Fibroblast of lung (primary cell): ENCODE measurements at regions not wholly inside any gene's neighbourhood (a gene's known extent, or its start where the extent isn't known, plus 50 kb on each side); places are given as distances from the start of the nearest gene placed in this dataset.

Source experiments
- DNase-seq, 2 donors: peaks; one replicate each; pipeline versions ENCODE4 v3.0.0 to v3.0.0-alpha.2; 2010; ENCODE audit warnings: low read depth in 2 of 2
- H2AFZ ChIP-seq: 2 replicates; pipeline ENCODE4 v1.5.1; 2012; ENCODE audit warnings: low read length, control low read depth, inconsistent platforms
- H3K27ac ChIP-seq: 2 replicates; pipeline ENCODE4 v1.5.1; 2011; ENCODE audit warnings: low read length, control low read depth; ENCODE audit not compliant: insufficient read depth
- H3K27me3 ChIP-seq: 2 replicates; pipeline ENCODE4 v1.5.1; 2011; ENCODE audit warnings: mild to moderate bottlenecking, low read length; ENCODE audit not compliant: control insufficient read depth, insufficient read depth
- H3K36me3 ChIP-seq: 2 replicates; pipeline ENCODE4 v1.5.1; 2011; ENCODE audit warnings: low read length; ENCODE audit not compliant: control insufficient read depth, insufficient read depth
- H3K4me1 ChIP-seq: 2 replicates; pipeline ENCODE4 v1.5.1; 2011; ENCODE audit warnings: low read length; ENCODE audit not compliant: control insufficient read depth, insufficient read depth; ENCODE audit errors: extremely low read depth
- H3K4me2 ChIP-seq: 2 replicates; pipeline ENCODE4 v1.5.1; 2011; ENCODE audit warnings: low read length, control low read depth; ENCODE audit not compliant: insufficient read depth; ENCODE audit errors: extremely low read depth
- H3K4me3 ChIP-seq, 4 experiments: fragments of 200-600 bp in 1 of 4; sonication (generic) in 1 of 4; replicated peaks in 1 of 4; 2 replicates each; pipeline ENCODE4 v1.5.1; 2011 to 2016; ENCODE audit warnings: low read length in 4 of 4, low read depth in 3 of 4, mild to moderate bottlenecking in 3 of 4, control low read depth in 2 of 4, inconsistent platforms in 1 of 4, mixed read lengths in 1 of 4; ENCODE audit not compliant: insufficient read depth in 1 of 4; ENCODE audit errors: control extremely low read depth in 1 of 4
- H3K79me2 ChIP-seq: 2 replicates; pipeline ENCODE4 v1.5.1; 2012; ENCODE audit warnings: mild to moderate bottlenecking, low read length, inconsistent platforms; ENCODE audit not compliant: control insufficient read depth, insufficient read depth
- H3K9ac ChIP-seq: 2 replicates; pipeline ENCODE4 v1.5.1; 2011; ENCODE audit warnings: mild to moderate bottlenecking, low read length, control low read depth; ENCODE audit not compliant: insufficient read depth
- H3K9me3 ChIP-seq: 2 replicates; pipeline ENCODE4 v1.5.1; 2012; ENCODE audit warnings: low read depth, low read length; ENCODE audit not compliant: control insufficient read depth, insufficient read depth
- H4K20me1 ChIP-seq: 2 replicates; pipeline ENCODE4 v1.5.1; 2011; ENCODE audit warnings: low read length; ENCODE audit not compliant: control insufficient read depth, insufficient read depth; ENCODE audit errors: extremely low read depth
- CTCF ChIP-seq, 2 donors: IDR thresholded peaks in 1 of 2; conservative IDR thresholded peaks in 1 of 2; 1 replicate in 1 of 2; 2 replicates in 1 of 2; pipeline ENCODE4 v1.5.1; 2011 to 2012; ENCODE audit warnings: low read length in 2 of 2, control low read depth in 1 of 2, inconsistent platforms in 1 of 2, low read depth in 1 of 2, mild to moderate bottlenecking in 1 of 2
- EZH2 ChIP-seq: IDR thresholded peaks from 2 replicates; pipeline ENCODE4 v1.5.1; 2012; ENCODE audit warnings: low read length, control low read depth, mild to moderate bottlenecking; ENCODE audit errors: missing control alignments

- peak; percentile 39 to 69 for DNase-seq
- Histone ChIP-seq H3K9me3 (no peaks in the 10 kb centered on the region), H3K27ac (no peak overlapping the region), H3K79me2 (no peaks in the 10 kb centered on the region), H3K4me1 (no peaks in the 10 kb centered on the region), H3K36me3 (no peaks in the 10 kb centered on the region), H3K27me3 (no peaks in the 10 kb centered on the region), H3K4me3 (no peak overlapping the region), H2AFZ (no peak overlapping the region), H3K4me2 (no peak overlapping the region), H4K20me1 (no peaks in the 10 kb centered on the region), H3K9ac (no peak overlapping the region)
- TF ChIP-seq CTCF (conservative IDR thresholded peaks at IDR 0.05 in 1 of 2, IDR thresholded peaks at IDR 0.05 in 1 of 2; ENCODE audit: low read depth in 1 of 2, low read length in 2 of 2) = no peak
- no peak for TF ChIP-seq EZH2
These were observed 151.0 kb upstream of the HEY2 start for GRCh38 chr6:125598422-125598821.

- DNase-seq = no peak
- no peaks in the 10 kb centered on the region for H3K4me1 ChIP-seq
- H3K9ac ChIP-seq = no peak overlapping the region
- no peaks in the 10 kb centered on the region for H3K27me3 ChIP-seq
- H3K4me3 ChIP-seq = no peak overlapping the region
- H3K36me3 ChIP-seq = no peaks in the 10 kb centered on the region
- no peak overlapping the region for H2AFZ ChIP-seq
- no peak for TF ChIP-seq CTCF (conservative IDR thresholded peaks at IDR 0.05 in 1 of 2, IDR thresholded peaks at IDR 0.05 in 1 of 2; ENCODE audit: low read depth in 1 of 2, low read length in 2 of 2)
- TF ChIP-seq EZH2 = no peak
- H3K4me2 ChIP-seq = no peak overlapping the region
- no peaks in the 10 kb centered on the region for H4K20me1 ChIP-seq
- no peak overlapping the region for H3K27ac ChIP-seq
- H3K79me2 ChIP-seq = no peaks in the 10 kb centered on the region
- H3K9me3 ChIP-seq = no peaks in the 10 kb centered on the region
These were observed 145.2 kb upstream of the HEY2 start for GRCh38 chr6:125604257-125604656.

- no peaks in the 10 kb centered on the region for H3K36me3 ChIP-seq
- peak; percentile 12 to 41 for DNase-seq
- no peak overlapping the region for H3K4me2 ChIP-seq
- H3K27me3 ChIP-seq = no peaks in the 10 kb centered on the region
- H3K4me3 ChIP-seq = no peak overlapping the region
- no peak overlapping the region for H2AFZ ChIP-seq
- H3K9me3 ChIP-seq = no peaks in the 10 kb centered on the region
- no peak overlapping the region for H3K27ac ChIP-seq
- no peaks in the 10 kb centered on the region for H3K79me2 ChIP-seq
- H4K20me1 ChIP-seq = no peaks in the 10 kb centered on the region
- TF ChIP-seq CTCF (conservative IDR thresholded peaks at IDR 0.05 in 1 of 2, IDR thresholded peaks at IDR 0.05 in 1 of 2; ENCODE audit: low read depth in 1 of 2, low read length in 2 of 2) (no peak), EZH2 (no peak)
- no peaks in the 10 kb centered on the region for H3K4me1 ChIP-seq
- no peak overlapping the region for H3K9ac ChIP-seq
These were observed 137.7 kb upstream of the HEY2 start for GRCh38 chr6:125611573-125612344.
